Occipital lobe (tissue), 1 donor: ENCODE measurements at regions not wholly inside any gene's neighbourhood (a gene's known extent, or its start where the extent isn't known, plus 50 kb on each side); places are given as distances from the start of the nearest gene placed in this dataset.
"Not testable (repeated sequence)": the region's sequence is repeated elsewhere in the genome, so short reads cannot be mapped to it uniquely, and the experiment has no call there.

ENCODE experiments used
- DNase-seq: peaks from one replicate; lab custom pipeline; 2025; lab: John Stamatoyannopoulos, UW

GRCh38 chr4:187656959-187657358 lies 338.6 kb upstream of the ZFP42 start:
- no peak for DNase-seq

- no peak for DNase-seq
Measured at GRCh38 chr4:187663076-187663475, 332.5 kb upstream of the ZFP42 start.

GRCh38 chr4:187664011-187664410 lies 331.6 kb upstream of the ZFP42 start:
- no peak for DNase-seq

- DNase-seq, result no peak
Measured at GRCh38 chr4:187665086-187665485, 330.5 kb upstream of the ZFP42 start.

GRCh38 chr4:187666034-187666433 lies 329.5 kb upstream of the ZFP42 start:
- DNase-seq, result no peak

GRCh38 chr4:187666697-187667494 lies 328.7 kb upstream of the ZFP42 start:
- DNase-seq, result no peak

GRCh38 chr4:187668526-187669082 lies 327.0 kb upstream of the ZFP42 start:
- DNase-seq, result no peak

GRCh38 chr4:187671521-187671920 lies 324.1 kb upstream of the ZFP42 start:
- DNase-seq, result not testable (repeated sequence)

- DNase-seq, result not testable (repeated sequence)
Measured at GRCh38 chr4:187671958-187672357, 323.6 kb upstream of the ZFP42 start.

- not testable (repeated sequence) for DNase-seq
Measured at GRCh38 chr4:187672526-187672925, 323.0 kb upstream of the ZFP42 start.

- no peak for DNase-seq
Measured at GRCh38 chr4:187679450-187679849, 316.1 kb upstream of the ZFP42 start.

- DNase-seq, result no peak
Measured at GRCh38 chr4:187685247-187685646, 310.3 kb upstream of the ZFP42 start.

GRCh38 chr4:187687697-187688096 lies 307.9 kb upstream of the ZFP42 start:
- no peak for DNase-seq

- DNase-seq, result no peak
Measured at GRCh38 chr4:187692626-187693025, 302.9 kb upstream of the ZFP42 start.

- DNase-seq, result not testable (repeated sequence)
Measured at GRCh38 chr4:187695531-187695930, 300.0 kb upstream of the ZFP42 start.

- DNase-seq, result no peak
Measured at GRCh38 chr4:187711586-187711985, 284.0 kb upstream of the ZFP42 start.

- DNase-seq, result no peak
Measured at GRCh38 chr4:187714957-187715356, 280.6 kb upstream of the ZFP42 start.

GRCh38 chr4:187715466-187715865 lies 280.1 kb upstream of the ZFP42 start:
- no peak for DNase-seq

GRCh38 chr4:187724456-187724855 lies 271.1 kb upstream of the ZFP42 start:
- no peak for DNase-seq

- DNase-seq, result no peak
Measured at GRCh38 chr4:187726485-187726884, 269.1 kb upstream of the ZFP42 start.

GRCh38 chr4:187732524-187732923 lies 263.0 kb upstream of the ZFP42 start:
- no peak for DNase-seq

- DNase-seq, result no peak
Measured at GRCh38 chr4:187739771-187740170, 255.8 kb upstream of the ZFP42 start.

GRCh38 chr4:187744911-187745310 lies 250.7 kb upstream of the ZFP42 start:
- no peak for DNase-seq
